IPS-15b (cell line): ENCODE measurements at regions not wholly inside any gene's neighbourhood (a gene's known extent, or its start where the extent isn't known, plus 50 kb on each side); places are given as distances from the start of the nearest gene placed in this dataset.

Experiments used
- H3K27me3 ChIP-seq: one replicate; pipeline ENCODE4 v1.6.1; 2013; ENCODE audit warnings: low read length; ENCODE audit not compliant: control insufficient read depth, insufficient read depth
- H3K36me3 ChIP-seq: one replicate; pipeline ENCODE4 v1.6.1; 2013; ENCODE audit warnings: low read length; ENCODE audit not compliant: control insufficient read depth, insufficient read depth
- H3K4me1 ChIP-seq: one replicate; pipeline ENCODE4 v1.6.1; 2013; ENCODE audit warnings: mild to moderate bottlenecking, low read length; ENCODE audit not compliant: control insufficient read depth, insufficient read depth
- H3K4me3 ChIP-seq: one replicate; pipeline ENCODE4 v1.5.1; 2013; ENCODE audit warnings: low read depth, low read length
- H3K9ac ChIP-seq: one replicate; pipeline ENCODE4 v1.6.1; 2013; ENCODE audit warnings: low read depth, mild to moderate bottlenecking, low read length
- H3K9me3 ChIP-seq: one replicate; pipeline ENCODE4 v1.6.1; 2013; ENCODE audit warnings: mild to moderate bottlenecking, low read length; ENCODE audit not compliant: control insufficient read depth, insufficient read depth

GRCh38 chr11:13091804-13092203, 82.7 kb downstream of the RASSF10 start:
- H3K27me3 ChIP-seq: no peaks in the 10 kb centered on the region
- H3K4me1 ChIP-seq: no peaks in the 10 kb centered on the region
- no peaks in the 10 kb centered on the region for H3K9me3 ChIP-seq
- H3K36me3 ChIP-seq: no peaks in the 10 kb centered on the region
- no peak overlapping the region for H3K9ac ChIP-seq
- no peak overlapping the region for H3K4me3 ChIP-seq

DNA sequence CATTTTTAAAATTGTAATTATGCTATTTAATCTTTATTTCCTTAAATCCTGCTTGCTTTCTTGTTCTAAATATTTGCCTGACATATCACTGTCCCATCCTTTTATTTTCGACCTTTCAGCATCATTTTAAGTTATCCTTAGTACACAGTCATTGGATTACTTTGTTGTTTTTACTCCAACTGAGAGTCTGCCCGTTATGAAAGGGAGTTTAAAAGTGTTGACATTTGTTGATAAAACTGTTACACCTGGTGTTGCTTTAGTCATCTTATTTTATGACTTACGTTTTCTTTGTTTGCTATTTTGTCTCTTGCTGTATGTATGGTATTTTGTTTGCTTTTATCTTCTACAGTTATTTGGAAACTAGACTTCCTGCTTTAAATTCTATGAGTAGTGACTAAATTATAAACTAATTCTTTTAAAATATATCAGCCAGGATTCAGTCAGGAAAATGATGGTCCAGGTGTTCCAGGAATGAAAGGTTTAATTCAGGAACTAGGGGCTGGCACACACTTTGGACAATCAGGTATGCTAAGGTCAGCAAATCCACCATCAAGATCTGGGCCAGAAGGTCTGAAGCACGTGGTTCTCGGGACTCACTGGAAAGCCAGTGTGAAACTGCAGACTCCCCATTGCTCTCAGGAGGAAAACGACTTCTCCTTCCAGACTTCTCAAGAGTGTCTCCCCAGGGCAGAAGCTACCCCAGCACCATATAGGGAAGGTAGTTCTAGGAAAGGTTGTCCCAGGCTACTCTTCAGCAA, 86.0 kb downstream of the RASSF10 start:
- Histone ChIP-seq H3K4me3 (no peak overlapping the region), H3K36me3 (no peaks in the 10 kb centered on the region), H3K27me3 (no peaks in the 10 kb centered on the region), H3K4me1 (no peaks in the 10 kb centered on the region), H3K9me3 (no peaks in the 10 kb centered on the region), H3K9ac (no peak overlapping the region)

- no peaks in the 10 kb centered on the region for H3K9me3 ChIP-seq
- H3K36me3 ChIP-seq: no peaks in the 10 kb centered on the region
These were observed 88.9 kb downstream of the RASSF10 start for GRCh38 chr11:13098063-13098462.

DNA sequence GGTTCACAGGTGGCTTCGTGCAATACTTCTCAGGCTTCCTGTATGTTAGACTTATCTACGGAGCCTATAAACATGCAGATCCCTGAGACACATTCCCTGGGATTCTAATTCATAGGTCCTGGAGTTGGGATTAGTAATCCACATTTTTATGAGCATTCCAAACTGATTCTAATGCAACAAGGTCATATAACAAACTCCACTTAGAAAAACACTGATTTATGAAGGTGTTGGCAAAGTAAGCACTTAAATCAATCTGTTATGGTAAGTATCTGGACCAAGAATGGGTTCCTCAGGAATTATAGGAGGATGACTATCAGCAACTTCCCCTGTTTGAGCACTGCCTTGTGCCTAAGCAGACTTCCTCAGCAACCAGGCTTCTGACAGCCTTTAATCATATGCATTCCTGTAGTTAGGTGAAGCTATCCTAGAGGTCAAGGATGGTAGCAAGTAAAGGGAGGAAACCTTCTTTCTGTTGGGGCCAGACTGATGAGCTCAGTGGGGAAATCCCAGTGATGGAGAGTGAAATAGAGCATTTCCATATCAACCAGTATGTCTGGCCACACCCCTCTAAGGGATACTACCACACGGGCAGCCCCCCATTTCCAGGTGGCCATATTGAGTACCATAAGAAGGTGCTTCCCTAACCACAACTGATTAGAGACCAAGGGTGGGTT, 89.6 kb downstream of the RASSF10 start:
- Histone ChIP-seq H3K27me3 (no peaks in the 10 kb centered on the region), H3K9ac (no peak overlapping the region), H3K4me1 (peaks cover 9% of the 10 kb centered on the region), H3K9me3 (no peaks in the 10 kb centered on the region), H3K4me3 (no peak overlapping the region), H3K36me3 (no peaks in the 10 kb centered on the region)

More at GRCh38 chr11:13098063-13098462, 88.9 kb downstream of the RASSF10 start:
- peaks cover 9% of the 10 kb centered on the region for H3K4me1 ChIP-seq
- H3K27me3 ChIP-seq: no peaks in the 10 kb centered on the region
- no peak overlapping the region for H3K9ac ChIP-seq
- H3K4me3 ChIP-seq: no peak overlapping the region

DNA sequence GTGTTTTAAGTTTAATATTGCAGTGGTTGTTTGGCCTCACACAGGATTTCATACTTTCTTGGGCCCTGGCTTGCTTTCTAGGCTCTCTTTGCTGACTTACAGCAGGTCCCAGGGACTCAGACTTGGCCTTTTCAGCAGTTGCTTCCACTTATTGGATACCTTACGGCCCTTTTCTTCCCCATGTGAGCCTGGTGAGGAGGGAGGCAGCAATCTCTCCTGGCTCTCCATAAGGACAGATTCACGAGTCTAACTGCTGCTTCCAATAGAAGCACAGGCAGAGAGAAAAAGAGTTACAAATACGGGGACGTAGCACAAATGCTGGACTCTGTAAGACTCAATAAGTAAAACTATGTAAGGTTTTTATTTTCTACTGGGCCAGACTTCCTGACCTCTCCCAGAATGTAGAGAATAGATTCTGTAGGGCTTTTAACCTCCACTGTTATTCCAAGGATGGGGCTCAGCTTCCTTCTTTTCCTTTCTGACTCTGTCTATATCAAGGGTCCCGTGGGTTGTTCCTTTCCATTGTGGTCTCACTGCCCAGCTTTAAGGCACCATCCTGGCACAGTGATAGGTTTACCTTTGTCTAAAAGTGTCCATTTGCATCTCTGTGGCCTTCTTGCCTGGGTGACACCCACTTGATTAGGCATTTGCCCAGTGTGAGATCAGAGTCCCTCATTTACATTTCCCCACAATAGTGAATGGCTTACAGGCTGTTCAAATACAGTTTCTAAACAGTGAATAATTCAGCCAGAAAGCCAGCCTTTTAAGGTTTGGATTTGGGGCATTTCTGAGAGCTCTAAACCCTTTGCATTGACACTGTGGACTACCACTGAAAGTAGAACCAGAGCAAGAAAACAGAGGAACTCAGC, 92.8 kb downstream of the RASSF10 start:
- Histone ChIP-seq H3K4me3 (no peak overlapping the region), H3K27me3 (no peaks in the 10 kb centered on the region), H3K9me3 (no peaks in the 10 kb centered on the region), H3K4me1 (peaks cover 9% of the 10 kb centered on the region), H3K36me3 (no peaks in the 10 kb centered on the region), H3K9ac (no peak overlapping the region)

DNA sequence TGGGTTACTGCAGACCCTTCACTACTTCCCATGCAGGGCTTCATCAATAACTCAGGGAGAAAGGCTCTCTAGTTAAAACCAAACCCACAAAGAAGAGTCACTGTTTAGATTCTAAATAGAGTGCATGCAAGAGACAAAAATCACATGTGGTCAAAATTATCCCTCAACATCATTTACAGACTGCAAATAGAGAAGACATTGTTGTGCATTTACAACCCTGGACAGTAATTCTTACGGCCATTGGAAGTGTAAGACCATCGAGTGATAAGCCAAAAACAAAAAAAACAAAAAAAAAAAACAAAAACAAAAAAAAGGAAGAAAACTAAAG, 93.4 kb downstream of the RASSF10 start:
- no peaks in the 10 kb centered on the region for H3K27me3 ChIP-seq
- peaks cover 9% of the 10 kb centered on the region for H3K4me1 ChIP-seq
- H3K9me3 ChIP-seq: no peaks in the 10 kb centered on the region
- no peaks in the 10 kb centered on the region for H3K36me3 ChIP-seq
- H3K4me3 ChIP-seq: no peak overlapping the region
- no peak overlapping the region for H3K9ac ChIP-seq

DNA sequence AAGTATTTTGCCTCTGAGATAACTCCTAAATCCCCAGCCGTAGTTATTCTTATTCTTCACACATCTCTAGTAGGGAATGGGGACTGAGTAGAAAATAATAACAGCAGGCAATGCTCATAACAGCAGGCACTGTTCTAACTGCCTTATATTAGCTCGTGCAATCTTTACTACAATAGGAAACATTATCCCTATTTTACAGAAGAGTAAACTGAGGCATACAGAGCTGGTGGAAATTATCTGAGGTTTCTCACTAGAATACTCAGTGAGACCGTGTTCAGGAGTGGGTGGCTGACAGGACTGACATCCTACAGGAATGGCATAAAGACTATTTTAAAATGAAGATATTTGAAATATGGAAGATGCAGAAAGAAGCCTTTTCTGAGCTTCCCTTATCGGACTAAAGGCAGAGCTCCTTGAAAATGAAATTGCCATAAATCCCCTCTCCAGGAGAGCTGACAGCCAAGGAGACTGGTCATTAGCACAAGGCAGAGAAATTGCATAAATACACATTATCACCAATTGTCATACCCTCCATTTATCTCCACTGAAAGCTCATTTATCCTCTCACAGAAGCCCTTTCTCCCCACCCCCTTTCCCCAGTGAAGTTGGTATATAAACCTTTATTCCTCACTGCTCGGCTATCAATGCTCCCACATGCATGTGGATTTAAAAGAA, 93.9 kb downstream of the RASSF10 start:
- Histone ChIP-seq H3K27me3 (no peaks in the 10 kb centered on the region), H3K9ac (no peak overlapping the region), H3K4me1 (peaks cover 9% of the 10 kb centered on the region), H3K4me3 (no peak overlapping the region), H3K36me3 (no peaks in the 10 kb centered on the region), H3K9me3 (no peaks in the 10 kb centered on the region)

DNA sequence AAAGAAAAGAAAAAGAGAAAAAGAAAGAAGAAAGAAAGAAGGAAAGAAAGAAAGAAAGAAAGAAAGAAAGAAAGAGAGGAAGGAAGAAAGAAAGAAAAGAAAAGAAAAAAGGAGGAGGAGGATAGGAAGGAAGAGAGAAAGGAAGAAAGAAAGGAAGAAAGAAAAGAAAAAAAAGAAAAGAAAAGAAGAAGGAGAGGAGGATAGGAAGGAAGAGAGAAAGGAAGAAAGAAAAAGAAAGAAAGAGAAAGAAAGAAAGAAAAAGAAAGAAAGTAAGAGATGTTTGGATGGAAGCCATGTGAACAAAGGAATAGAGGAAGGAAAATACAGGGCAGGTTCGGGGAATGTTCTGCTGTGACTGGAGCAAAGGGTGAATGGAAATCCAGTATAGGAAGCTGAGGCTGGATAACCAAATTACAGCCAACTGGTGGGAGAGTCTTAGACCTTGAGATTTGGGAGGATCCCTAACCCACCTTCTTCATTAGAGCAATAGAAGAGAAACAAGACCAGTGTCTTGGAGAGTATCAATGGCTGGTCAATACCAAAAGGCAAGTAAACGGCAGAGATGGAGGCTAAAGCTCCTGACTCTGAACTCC, 94.9 kb downstream of the RASSF10 start:
- no peaks in the 10 kb centered on the region for H3K27me3 ChIP-seq
- no peak overlapping the region for H3K4me3 ChIP-seq
- H3K9ac ChIP-seq: no peak overlapping the region
- H3K36me3 ChIP-seq: no peaks in the 10 kb centered on the region
- H3K9me3 ChIP-seq: no peaks in the 10 kb centered on the region
- H3K4me1 ChIP-seq: peaks cover 9% of the 10 kb centered on the region

DNA sequence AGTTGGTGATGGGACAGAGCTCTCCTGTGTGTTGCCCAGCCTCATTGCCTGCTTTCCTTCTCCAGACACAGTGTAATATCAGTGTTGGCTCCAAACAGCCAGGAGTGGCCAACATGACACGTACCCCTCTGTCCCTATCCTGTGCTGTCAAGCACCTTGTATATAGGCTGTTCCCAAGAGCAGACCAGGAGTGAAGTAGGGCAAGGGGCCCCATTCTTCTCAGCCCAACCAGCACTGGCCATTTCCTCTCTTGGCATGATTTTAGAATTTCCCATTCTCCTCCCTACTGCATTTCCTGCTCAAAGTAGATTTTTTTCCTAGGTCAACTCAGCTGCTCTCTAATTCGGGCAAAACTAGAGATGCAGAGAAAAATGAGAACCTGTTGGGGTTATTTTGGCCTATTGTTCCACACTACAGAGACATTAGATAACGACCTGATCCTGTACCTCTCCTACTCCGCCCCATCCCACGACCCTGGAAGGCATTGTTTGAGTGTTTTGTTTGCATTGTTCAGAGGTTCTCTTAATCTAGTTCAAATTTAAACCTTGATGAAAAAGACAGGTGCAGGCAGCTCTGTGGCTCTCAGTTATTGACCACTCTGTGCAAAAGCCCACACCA, 95.6 kb downstream of the RASSF10 start:
- Histone ChIP-seq H3K4me1 (peaks cover 9% of the 10 kb centered on the region), H3K27me3 (no peaks in the 10 kb centered on the region), H3K4me3 (no peak overlapping the region), H3K9ac (no peak overlapping the region), H3K36me3 (no peaks in the 10 kb centered on the region), H3K9me3 (no peaks in the 10 kb centered on the region)

DNA sequence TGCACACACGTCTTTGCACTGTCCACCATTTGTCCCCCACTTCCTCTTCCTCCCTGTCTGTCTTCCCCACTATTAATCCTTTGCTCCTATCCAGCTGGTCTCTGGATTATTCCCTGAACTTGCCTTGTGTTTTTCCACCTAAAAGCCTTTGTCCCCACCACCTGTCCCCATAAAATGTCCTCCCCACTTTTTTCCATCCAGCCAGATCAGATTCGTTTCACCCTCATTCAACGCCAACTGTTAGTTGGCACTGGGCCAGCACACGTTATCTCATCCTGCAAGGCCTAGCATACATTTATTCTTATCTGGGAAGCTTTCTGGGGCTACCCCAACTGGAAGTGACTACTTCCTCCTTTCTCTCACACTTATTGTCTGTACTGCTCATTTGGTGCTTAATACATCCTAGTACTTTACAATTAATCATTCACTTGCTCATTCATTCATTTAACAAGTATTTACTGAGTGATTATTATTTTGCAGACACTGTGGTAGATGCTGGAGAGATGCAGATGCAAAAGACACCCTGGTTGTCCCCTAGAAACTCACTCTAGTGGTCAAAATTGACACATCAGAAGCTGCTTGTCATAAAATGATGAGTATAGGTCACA, 96.2 kb downstream of the RASSF10 start:
- Histone ChIP-seq H3K36me3 (no peaks in the 10 kb centered on the region), H3K9me3 (no peaks in the 10 kb centered on the region), H3K27me3 (no peaks in the 10 kb centered on the region), H3K4me1 (peaks cover 9% of the 10 kb centered on the region), H3K9ac (no peak overlapping the region), H3K4me3 (no peak overlapping the region)
